Superior temporal gyrus (tissue), 1 donor: ENCODE measurements at regions not wholly inside any gene's neighbourhood (a gene's known extent, or its start where the extent isn't known, plus 50 kb on each side); places are given as distances from the start of the nearest gene placed in this dataset.

ENCODE experiments used
- DNase-seq: peaks from one replicate; pipeline ENCODE4 v3.0.0-alpha.2; 2016; ENCODE audit errors: extremely low spot score

DNA sequence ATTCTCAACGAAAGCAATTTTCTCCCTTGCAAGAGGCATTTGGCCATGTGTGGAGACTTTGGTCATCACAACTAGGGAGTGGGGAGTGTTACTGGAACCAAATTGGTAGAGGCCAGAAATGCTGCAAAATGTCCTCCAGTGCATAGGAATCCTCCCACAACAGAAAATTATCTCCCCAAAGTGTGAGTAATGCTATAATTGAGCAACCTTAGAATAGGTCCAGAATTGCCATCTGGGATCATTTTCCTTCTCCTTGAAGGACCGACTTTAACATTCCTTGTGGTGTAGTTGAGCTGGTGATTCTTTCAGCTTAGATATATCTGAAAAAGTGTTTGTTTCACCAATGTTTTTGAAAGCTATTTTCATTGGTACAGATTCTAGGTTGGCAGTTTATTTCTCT is 111.2 kb upstream of the SMIM21 start:
- no peak for DNase-seq

- DNase-seq: no peak
Observed at GRCh38 chr18:75533950-75534349, 106.4 kb upstream of the SMIM21 start.

- no peak for DNase-seq
Observed at GRCh38 chr18:75533209-75533608, 105.7 kb upstream of the SMIM21 start.

DNA sequence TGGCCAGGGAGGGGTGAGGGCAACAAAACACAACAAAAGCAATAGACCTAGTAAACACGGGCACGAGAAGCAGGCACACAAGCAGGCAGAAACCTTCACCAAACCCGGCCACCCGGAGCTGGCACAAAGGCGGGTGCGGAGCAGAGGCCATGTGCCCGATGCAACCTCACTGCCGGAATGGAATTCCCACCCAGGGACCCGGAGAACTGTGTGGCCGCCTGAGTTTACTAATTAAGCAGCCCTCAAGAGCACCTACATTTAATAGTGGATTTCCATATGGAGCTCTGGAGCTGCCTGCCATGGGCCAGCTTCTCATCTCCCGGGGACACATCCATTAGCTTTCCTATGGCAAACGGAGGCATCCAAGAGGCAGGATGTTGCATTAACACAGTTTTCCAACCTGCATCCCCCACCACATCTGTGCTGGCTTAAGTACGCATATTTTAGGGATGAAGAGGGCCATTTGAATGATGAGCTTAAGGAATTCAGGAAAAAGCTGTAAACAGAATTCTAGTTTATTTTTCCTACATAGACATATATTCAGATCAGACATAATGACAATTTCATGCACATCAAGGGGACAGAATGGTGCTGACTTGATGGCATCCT is 104.5 kb upstream of the SMIM21 start:
- no peak for DNase-seq

DNA sequence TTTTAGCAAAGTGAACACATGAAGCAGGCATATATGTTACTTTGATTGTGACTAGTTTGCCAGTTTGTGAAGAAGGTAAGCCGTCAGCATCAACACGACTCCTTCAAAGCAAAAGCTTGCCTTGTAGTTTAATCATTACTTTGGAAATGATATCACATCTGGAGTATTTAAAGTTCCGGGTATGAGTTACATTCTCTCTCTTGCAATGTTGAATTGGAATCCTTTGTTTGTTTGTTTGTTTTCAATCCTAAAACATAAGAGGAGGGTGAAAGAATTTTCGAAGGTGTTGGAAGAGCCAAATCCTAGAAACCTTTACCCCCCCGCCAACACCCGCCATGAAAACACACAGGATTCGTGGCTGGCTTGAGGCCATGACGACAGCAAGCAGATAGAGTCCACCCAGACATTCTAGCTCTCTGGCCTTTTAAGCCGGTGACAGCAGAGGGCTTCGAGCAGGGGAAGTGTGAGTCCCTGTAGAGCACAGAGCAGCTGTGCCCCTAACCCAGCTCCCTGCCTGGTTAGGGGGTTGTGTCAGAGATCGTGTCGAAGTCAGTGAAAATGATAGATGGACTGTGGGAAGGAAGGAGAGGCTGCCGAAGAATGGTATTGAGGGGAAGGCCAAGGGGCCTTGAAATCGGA is 103.8 kb upstream of the SMIM21 start:
- DNase-seq: no peak

GRCh38 chr18:75530566-75531211 is 103.2 kb upstream of the SMIM21 start:
- DNase-seq: no peak

DNA sequence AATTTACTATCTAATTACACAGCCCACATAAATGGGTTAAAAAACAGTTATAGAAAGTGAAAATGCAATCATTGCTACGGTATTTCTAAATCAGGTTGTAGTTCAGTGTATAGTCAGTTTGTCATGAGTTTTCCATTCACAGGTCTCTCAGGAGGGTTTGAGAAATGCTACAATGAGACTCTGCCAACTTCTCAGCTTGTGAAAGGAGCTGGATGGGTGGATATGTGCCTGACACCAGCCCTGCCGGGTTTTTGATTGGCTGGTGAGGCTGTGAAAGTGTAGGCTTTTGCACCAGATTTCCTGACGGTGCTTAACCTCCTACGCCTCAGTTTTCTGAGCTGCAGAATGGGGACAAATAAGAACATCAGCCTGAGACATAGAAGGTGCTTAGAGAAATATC is 102.6 kb upstream of the SMIM21 start:
- no peak for DNase-seq

- DNase-seq: no peak
Observed at GRCh38 chr18:75529394-75529793, 101.9 kb upstream of the SMIM21 start.

DNA sequence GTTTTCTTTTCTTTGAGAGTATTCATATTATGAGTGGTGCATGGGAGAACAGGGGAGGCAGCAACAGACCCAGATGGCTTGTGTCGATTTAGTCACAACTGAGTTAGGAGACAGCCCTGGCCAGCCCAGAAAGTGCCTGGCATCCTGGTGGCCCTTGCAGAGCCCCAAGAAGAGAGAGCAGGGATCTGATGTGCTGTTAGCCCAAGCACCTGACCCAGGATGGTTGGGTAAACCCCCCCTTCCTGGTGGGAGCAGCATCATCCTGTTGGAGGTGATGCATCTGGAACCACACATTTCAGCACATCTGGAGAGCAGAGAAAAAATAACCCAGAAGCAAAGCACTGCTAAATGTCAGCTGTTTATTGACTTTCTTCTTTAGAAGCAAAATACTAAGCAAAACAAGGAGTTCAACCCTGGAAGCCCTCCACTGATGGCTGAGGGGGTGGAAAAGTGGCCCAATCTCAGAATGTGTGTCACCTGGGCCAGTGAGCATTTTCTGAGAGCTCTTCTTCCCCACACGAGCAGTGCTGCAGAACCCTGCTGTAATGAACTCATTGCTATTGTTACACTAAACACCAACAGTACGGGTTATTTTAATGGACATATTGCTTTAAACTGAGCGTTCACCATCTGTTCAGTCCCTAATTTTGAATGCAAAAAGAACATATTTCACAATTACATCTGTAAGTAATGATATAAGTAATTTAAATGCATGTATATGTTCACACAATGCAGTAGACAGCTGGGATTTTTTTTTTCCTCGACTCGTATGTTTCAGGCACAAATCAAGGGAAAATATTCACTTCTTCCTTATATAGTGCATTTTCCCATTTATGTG is 100.6 kb upstream of the SMIM21 start:
- peak; percentile 50 for DNase-seq

DNA sequence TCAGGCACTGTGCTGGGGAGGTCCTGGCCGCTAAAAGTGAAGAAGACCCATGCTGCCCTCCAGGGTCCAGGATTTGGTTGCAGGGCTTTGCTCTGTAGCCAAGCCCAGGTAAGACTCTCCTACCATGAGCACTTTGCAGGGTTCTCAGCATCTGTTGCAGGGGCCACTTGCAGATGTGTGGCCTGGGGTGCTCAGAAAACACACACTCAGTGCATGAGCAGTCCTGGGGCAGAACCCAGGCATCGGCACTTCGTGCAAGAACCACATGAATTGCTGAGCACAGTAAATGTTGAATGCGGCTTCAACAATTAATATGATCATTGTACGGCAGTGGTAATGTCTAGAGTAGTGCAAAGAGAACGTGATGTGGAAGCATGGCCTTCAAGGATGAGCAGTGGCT is 98.5 kb upstream of the SMIM21 start:
- DNase-seq: no peak

DNA sequence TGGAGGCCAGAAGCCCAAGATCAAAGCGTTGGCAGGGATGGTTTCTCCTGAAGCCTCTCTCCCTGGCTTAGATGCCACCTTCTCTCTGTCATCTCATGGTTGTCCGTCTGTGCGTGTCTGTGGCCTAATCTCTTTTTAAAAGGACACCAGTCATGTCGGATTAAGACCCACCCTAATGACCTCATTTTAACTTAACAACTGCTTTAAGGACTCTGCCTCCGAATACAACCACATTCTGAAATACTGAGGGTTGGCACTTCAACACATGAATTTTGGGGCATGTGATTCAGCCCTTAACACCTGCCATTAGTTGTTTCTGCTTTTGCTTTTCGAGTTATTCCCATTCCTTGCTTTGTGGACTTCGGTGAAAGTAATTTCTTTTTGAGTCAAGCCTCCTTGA is 97.8 kb upstream of the SMIM21 start:
- no peak for DNase-seq

GRCh38 chr18:75524841-75525240 is 97.3 kb upstream of the SMIM21 start:
- no peak for DNase-seq

DNA sequence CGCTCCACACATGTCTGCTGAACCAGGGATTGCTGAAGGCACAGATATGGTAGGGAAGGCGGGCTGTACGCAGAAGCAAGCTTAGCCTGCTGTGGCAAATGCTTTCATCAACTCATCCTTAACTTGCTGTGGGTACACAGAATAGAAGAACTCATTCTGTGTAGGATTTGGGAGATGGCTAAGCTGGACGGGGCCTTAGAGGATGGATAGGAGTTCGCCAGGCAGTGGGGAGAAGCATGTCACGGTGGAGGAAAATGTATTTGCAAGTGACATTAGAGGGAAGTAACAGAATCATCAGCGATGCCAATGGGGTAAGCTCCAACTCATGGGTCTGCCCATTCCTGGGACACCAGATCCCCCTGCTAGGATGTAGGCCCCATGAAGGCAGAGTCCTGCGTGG is 96.7 kb upstream of the SMIM21 start:
- DNase-seq: no peak

- no peak for DNase-seq
Observed at GRCh38 chr18:75521816-75522215, 94.3 kb upstream of the SMIM21 start.

DNA sequence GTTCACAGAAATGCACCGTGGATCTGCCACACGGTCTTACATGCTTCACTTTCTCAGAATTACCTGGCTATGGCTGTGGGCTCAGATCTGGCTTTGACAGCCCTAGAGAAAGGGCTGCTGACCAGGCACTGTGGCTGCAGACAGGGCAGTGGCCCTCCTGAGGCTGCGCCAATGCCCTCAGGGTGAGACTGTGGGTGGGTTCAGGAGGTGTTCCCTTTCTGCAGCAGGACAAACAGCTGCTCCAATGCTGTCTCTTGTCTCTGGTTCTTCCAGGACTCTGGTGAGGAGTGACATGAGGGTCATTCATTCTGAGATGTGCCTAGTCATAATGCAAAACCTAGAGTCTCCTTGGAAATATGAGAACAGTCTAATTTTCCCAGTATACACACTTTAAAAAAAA is 90.5 kb upstream of the SMIM21 start:
- DNase-seq: no peak

DNA sequence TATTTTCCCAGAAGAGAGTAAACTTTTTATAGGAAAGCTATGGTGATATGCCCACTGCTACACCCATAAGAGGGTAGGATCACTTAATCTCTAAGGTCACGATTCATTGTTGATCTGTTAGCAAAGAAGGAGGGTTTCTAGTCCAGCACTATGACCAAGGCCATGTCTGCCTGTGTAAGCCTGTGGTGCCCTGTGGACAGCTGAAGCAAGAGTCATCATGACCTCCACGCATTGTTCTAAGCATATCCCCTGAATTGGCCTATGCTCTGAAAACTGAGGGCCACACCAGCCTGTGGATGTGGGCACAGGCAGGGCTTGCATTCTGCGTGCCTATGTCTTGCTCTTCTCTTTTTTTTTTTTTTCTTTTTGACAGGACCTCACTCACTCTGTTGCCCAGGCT is 89.8 kb upstream of the SMIM21 start:
- DNase-seq: no peak

GRCh38 chr18:75507636-75508035 is 80.1 kb upstream of the SMIM21 start:
- DNase-seq: no peak

DNA sequence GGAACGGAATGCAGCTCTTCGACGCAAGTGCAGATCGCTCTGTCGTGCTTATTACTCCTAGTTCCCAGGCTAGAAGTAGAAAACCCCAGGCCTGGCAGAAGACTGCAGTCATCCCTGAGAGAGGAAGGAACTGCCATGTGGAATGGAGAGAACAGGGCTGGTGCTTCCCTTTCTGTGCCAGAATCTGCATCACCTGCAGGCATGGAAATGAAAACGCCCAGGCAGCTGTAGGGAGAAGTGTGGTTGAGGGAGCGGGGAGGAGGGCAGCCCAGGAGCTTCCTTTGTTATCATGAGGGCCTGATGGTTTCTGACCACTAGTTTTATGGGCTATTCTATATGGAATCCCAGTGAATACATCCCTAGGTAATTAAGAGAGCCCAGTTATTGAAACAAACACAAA is 79.4 kb upstream of the SMIM21 start:
- DNase-seq: no peak

DNA sequence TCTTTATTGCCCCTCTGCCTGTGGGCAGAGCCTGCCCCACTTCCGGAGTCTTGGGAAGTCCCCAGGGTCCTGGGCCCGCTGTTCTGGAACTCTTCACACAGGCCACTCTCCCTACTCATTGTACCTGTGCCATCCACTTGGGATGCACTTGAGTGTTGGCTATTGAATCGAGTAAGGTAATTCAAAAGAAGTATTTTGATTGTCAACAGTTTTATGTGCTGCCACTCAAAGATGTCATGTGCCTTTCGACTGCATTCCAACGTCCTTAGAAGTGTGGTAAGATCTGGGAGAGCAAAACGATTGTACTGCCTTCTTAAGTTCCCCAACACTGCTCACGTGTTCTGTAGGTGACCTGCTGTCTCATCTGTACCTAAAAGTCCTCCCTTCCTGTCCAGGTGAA is 77.0 kb upstream of the SMIM21 start:
- no peak for DNase-seq

DNA sequence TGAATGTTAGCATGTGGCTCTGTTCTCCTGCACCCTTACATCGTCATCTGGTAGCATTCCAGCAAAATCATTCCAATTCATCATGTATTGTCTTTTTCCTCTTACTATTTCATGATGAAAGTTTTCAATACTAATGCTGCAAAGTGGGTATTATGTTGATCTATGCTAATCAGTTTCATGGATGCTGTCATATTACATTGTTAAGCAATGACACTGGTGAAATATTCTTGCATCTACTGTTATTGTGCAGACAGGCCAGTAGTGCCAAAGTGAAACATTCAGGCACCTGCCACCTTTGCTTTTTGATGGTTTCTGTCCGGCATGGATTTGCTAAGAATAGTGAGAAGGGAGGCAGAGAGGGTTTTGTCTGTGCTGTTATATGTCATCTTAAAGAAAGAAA is 76.1 kb upstream of the SMIM21 start:
- DNase-seq: no peak

GRCh38 chr18:75502286-75502685 is 74.8 kb upstream of the SMIM21 start:
- DNase-seq: no peak

DNA sequence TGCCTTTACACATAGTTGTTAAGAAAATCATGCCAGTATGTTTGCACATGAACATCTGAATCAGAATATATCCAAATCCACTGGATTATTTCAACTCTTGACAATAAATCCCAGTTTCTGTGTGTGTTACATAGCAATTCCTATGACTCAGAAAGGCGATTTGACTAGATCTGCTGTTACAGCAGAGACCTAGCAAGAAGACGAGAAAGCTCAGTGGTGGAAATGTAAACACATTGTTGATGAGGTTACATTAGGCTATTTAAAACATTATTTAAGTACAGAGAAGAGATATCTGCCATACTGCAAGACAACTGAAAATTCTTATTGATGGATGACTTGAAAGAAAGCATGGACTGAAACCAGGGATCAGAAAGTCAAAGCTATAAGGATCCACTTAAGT is 73.0 kb upstream of the SMIM21 start:
- no peak for DNase-seq
